Right ventricle myocardium inferior (tissue), 1 donor: ENCODE measurements at regions not wholly inside any gene's neighbourhood (a gene's known extent, or its start where the extent isn't known, plus 50 kb on each side); places are given as distances from the start of the nearest gene placed in this dataset.

Experiments
- ATAC-seq: fragments of 200-7000 bp; cut with Tn5 transposase; one replicate; pipeline ENCODE4 v1.9.1; 2020; ENCODE audit warnings: mild to moderate bottlenecking, moderate library complexity
- DNase-seq: peaks from one replicate; pipeline ENCODE4 v3.0.0; 2021; ENCODE audit errors: missing footprints
- intact Hi-C: fragments of 100-400 bp; cut with DNase I; formaldehyde crosslinking; loops from one replicate; pipeline ENCODE4 v1.11.0; 2022
- donor health status: DM: no; HTN: yes; CAD: no; lungs with severe emphysema.

GRCh38 chr3:194245474-194245873, 105.7 kb downstream of the CPN2 start:
- no peak for DNase-seq
- intact Hi-C loops, result no loop called here
- ATAC-seq, result no peak

- intact Hi-C loops, result no loop called here
- ATAC-seq, result no peak
- DNase-seq, result no peak
These were observed 105.1 kb downstream of the CPN2 start for GRCh38 chr3:194245975-194246561.

- no peak for DNase-seq
- no peak for ATAC-seq
- intact Hi-C loops, result no loop called here
These were observed 104.3 kb downstream of the CPN2 start for GRCh38 chr3:194246709-194247349.

GRCh38 chr3:194247350-194247740, 103.8 kb downstream of the CPN2 start:
- intact Hi-C loops, result no loop called here
- ATAC-seq, result no peak
- DNase-seq, result no peak

GRCh38 chr3:194249323-194250097, 101.6 kb downstream of the CPN2 start:
- DNase-seq (peak; percentile 72), ATAC-seq (no peak)
- intact Hi-C loops, result no loop called here

GRCh38 chr3:194250098-194251002, 100.8 kb downstream of the CPN2 start:
- ATAC-seq (peak; percentile 92), DNase-seq (peak; percentile 89)
- intact Hi-C loops, result no loop called here

GRCh38 chr3:194251007-194251406, 100.1 kb downstream of the CPN2 start:
- intact Hi-C loops, result no loop called here
- ATAC-seq, result no peak
- DNase-seq, result no peak

GRCh38 chr3:194251461-194251860, 99.7 kb downstream of the CPN2 start:
- DNase-seq, result no peak
- no peak for ATAC-seq
- intact Hi-C loops, result no loop called here

GRCh38 chr3:194251891-194252560, 99.1 kb downstream of the CPN2 start:
- DNase-seq (no peak), ATAC-seq (no peak)
- intact Hi-C loops, result no loop called here

GRCh38 chr3:194253270-194253669, 97.9 kb downstream of the CPN2 start:
- ATAC-seq (no peak), DNase-seq (no peak)
- intact Hi-C loops, result no loop called here

- ATAC-seq (no peak), DNase-seq (no peak)
- intact Hi-C loops, result no loop called here
These were observed 97.1 kb downstream of the CPN2 start for GRCh38 chr3:194254040-194254439.

- DNase-seq, result peak; percentile 88
- peak; percentile 56 for ATAC-seq
- intact Hi-C loops, result no loop called here
These were observed 95.7 kb downstream of the CPN2 start for GRCh38 chr3:194255252-194256039.

GRCh38 chr3:194256040-194256945, 94.8 kb downstream of the CPN2 start:
- DNase-seq (no peak), ATAC-seq (no peak)
- intact Hi-C loops, result no loop called here

- intact Hi-C loops, result no loop called here
- ATAC-seq, result no peak
- DNase-seq, result no peak
These were observed 93.9 kb downstream of the CPN2 start for GRCh38 chr3:194257151-194257621.

GRCh38 chr3:194257916-194258668, 93.0 kb downstream of the CPN2 start:
- no peak for ATAC-seq
- DNase-seq, result no peak
- intact Hi-C loops, result no loop called here
